ENCODE measurements at regions not wholly inside any gene's neighbourhood (a gene's known extent, or its start where the extent isn't known, plus 50 kb on each side); places are given as distances from the start of the nearest gene placed in this dataset.
"Not testable (repeated sequence)": the region's sequence is repeated elsewhere in the genome, so short reads cannot be mapped to it uniquely, and the experiment has no call there.

DNA sequence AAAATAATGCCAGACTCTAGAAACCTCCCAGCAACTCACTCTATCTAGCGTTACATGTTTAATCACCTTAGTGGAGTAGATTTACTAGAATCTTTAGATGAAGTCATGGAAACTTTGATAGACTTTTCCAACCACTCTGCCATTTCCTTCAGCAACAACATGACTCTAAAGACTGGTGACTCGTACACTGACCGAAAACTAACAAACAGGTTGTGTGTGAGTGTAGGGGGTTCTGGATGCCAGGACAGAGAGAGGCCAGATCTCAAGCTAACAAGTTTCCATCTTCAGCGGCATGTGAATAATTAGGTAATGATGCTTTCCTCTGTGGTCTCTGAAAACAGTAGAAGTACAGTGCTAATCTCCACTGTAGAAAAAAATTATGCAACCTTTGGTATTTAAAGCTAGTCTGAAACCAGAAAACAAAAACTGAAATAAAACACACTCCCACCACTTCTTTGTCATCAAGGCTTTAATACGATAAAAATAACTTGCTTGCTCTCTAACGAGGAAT lies 286.4 kb downstream of the PRDM5 start:
- DNase-seq (ENCODE audit: low spot score), result no peak

DNA sequence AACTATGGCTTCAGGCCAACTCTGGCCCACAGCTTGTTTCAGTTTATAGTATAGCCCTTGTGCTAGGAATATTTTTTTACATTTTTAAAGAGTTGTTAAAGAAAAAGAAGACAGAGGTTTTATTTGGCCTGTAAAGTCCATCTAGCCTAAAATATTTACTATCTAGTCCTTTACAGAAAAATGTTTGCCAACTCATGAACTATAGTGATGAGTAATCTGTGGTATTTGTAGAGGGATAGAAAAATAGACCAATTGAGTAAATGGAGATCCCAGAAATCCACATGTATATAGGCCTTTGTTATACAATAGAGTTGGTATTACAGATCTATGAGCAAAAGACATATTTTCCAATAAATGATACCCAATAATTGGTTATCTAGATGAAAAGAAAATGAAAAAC lies 288.7 kb downstream of the PRDM5 start:
- no peak for DNase-seq (ENCODE audit: low spot score)

GRCh38 chr4:120630427-120630826 lies 292.1 kb downstream of the PRDM5 start:
- no peak for DNase-seq (ENCODE audit: low spot score)

- no peak for DNase-seq (ENCODE audit: low spot score)
Observed at GRCh38 chr4:120629546-120630108, 292.9 kb downstream of the PRDM5 start.

- no peak for DNase-seq (ENCODE audit: low spot score)
Observed at GRCh38 chr4:120622601-120623000, 299.9 kb downstream of the PRDM5 start.

- DNase-seq (ENCODE audit: low spot score), result no peak
Observed at GRCh38 chr4:120617171-120617570, 305.4 kb downstream of the PRDM5 start.

DNA sequence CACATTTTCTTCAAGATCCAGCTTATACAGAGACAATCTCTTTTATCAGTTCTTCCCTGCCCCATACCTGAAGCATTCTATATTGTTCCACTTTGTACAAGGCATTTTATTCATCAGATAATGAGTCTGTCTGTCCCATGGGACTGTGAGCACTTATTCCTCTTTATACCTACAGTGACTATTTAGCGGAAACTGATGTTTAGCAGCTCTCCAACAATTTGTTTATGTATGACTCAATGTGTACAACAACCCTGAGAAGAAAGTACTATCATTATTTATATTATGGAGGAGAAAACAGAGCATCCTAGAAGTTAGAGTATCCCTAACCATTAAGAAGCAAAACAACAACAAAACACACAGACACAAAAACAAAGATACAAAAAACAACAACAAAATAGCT lies 306.5 kb downstream of the PRDM5 start:
- DNase-seq (ENCODE audit: low spot score), result no peak

DNA sequence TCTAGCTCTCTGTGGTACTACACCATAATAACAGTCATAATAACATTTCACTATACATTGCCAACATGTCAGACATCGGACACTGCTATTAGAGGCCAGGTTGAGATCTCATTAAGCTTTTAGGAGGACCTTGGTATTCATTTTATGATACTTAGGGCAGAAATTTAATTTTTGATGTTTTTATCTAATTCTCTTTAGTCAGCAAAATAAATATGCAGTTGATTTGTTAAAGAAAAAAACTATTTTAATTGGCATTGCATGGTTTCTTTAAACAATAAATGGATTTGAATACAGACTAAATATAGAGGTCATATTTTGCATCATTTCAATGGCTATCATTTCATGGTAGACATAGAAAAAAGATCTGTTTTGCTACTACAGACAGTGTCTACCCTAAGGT lies 308.7 kb downstream of the PRDM5 start:
- no peak for DNase-seq (ENCODE audit: low spot score)

- no peak for DNase-seq (ENCODE audit: low spot score)
Observed at GRCh38 chr4:120611092-120611491, 311.4 kb downstream of the PRDM5 start.

- DNase-seq (ENCODE audit: low spot score), result no peak
Observed at GRCh38 chr4:120591038-120591437, 331.5 kb downstream of the PRDM5 start.

- no peak for DNase-seq (ENCODE audit: low spot score)
Observed at GRCh38 chr4:120589787-120590186, 332.7 kb downstream of the PRDM5 start.

DNA sequence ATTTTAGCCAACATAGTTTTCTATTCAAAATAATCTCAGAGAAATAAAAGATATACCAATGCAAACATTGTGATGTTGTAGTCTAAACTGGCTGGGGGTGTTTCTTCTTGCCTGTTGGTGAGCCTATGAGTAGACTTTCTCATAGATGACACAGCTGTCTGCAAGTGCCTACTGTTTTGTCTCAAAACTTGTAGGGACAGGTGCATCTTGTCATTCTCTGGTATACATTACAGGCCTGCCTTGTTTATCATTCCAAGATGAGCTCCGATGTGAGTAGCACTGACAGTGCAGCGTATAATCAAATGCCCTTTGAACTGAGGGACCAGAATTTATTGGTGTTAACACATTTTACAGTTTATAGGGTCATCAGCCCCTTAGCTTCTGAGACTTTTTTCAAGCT lies 353.8 kb downstream of the PRDM5 start:
- no peak for DNase-seq (ENCODE audit: low spot score)

GRCh38 chr4:120561648-120562047 lies 360.9 kb downstream of the PRDM5 start:
- no peak for DNase-seq (ENCODE audit: low spot score)

GRCh38 chr4:120557372-120557771 lies 365.2 kb downstream of the PRDM5 start:
- no peak for DNase-seq (ENCODE audit: low spot score)

DNA sequence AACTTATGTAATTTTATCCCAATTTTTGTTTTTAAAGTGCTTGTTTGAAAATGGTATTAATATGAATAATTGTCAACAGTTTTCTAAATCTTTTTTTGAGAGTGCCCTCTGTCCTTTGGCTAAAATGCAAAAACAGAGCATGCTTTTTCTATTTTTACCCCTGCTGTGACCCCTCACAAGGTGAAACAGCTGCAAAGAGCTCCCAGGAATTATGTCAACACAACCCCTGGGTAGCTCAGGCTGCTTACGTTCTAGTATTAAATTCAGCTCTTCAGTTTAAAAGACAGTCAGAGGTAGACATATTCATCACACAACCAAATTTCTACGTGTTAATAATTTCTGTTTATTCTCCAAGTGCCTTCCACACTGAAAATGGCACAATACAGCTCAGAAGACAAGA lies 367.5 kb downstream of the PRDM5 start:
- no peak for DNase-seq (ENCODE audit: low spot score)

DNA sequence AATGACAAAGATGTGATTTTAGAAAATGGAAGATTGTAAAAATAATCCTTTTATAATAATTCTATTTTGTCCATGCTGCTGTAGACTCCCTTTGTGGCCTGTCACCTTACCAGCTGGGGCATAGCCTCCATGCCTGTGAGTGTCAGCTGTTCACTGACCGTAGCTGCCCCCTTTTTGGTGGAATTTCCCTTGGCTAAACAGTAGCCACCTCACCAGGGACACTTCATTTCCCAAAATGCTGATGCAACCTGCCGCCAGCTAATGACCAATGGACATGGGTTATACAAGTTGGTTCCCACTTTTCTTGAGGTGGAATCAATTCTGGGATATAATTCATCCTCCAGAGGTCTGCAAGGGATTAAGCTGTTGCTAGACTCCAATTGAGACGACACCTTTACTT lies 368.4 kb downstream of the PRDM5 start:
- DNase-seq (ENCODE audit: low spot score), result no peak

- DNase-seq (ENCODE audit: low spot score), result not testable (repeated sequence)
Observed at GRCh38 chr4:120550624-120551220, 371.8 kb downstream of the PRDM5 start.

DNA sequence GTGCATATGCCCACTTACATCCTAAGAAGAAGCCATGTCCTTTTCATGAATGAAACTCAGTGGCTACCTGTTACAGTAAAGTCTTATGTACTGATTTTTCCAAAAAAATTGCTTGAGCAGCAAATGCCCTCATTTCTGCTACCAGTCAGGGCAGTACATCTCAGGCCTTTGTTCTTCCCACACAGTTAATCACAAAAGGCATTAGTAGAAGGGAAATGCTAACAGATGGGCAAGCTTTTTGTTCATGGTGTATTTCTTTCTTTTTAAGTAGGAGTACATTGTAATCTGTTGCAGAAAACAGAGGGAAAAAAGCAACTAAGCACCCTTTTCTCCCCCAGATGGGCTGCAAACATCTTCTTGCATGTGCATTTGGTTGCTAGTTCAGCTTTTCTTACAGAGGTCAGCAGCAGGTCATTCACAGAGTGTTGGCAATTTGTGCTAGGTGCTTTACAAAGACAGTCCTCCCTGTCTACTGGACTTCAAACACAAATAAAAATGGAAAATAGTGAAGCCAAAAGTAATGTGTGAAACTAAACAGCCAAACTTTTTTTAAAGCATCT lies 373.4 kb downstream of the PRDM5 start:
- no peak for DNase-seq (ENCODE audit: low spot score)

DNA sequence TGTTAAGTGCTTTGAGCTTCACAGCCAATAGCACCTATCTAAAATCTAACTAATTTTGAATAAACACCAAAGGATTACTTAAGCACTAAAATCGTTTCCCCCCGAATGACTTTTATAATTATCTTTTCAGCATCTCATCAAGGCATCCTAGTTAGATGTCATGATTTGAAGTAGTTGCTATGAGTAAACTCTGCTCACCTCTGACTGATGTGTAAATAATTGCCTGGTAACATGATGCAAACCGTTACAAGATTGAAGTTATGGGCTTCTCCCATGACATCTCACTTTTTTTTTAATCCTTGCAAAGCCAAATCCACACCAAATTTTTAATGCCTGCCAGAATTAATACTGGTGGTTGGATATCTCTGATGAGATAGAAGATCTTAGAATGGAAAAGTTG lies 377.1 kb downstream of the PRDM5 start:
- DNase-seq (ENCODE audit: low spot score), result no peak

- no peak for DNase-seq (ENCODE audit: low spot score)
Observed at GRCh38 chr4:120544838-120545237, 377.7 kb downstream of the PRDM5 start.

GRCh38 chr4:120540625-120541024 lies 381.9 kb downstream of the PRDM5 start:
- no peak for DNase-seq (ENCODE audit: low spot score)

- no peak for DNase-seq (ENCODE audit: low spot score)
Observed at GRCh38 chr4:120536884-120537283, 385.6 kb downstream of the PRDM5 start.

GRCh38 chr4:120528428-120528827 lies 394.1 kb downstream of the PRDM5 start:
- DNase-seq (ENCODE audit: low spot score), result no peak

DNA sequence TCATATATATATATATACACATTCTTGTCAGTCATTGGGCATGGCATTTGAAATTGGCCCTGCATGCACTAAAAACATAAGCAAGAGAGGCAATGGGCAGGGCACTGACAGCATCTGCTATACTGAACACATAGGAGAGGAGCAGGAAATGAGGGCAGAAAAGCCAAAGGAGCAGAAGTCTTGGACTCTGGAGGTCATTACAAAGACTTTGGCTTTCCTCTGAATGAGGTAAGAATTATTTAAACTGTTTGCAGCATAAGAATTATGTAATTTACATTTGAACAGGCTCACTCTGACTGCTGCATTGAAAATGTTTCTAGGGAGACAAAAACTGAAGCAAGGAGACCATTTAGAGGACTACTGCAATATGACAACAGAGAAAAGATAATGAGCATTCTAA lies 396.5 kb downstream of the PRDM5 start:
- DNase-seq (ENCODE audit: low spot score), result no peak
